ENCODE measurements at regions not wholly inside any gene's neighbourhood (a gene's known extent, or its start where the extent isn't known, plus 50 kb on each side); places are given as distances from the start of the nearest gene placed in this dataset.

GRCh38 chr1:184297244-184297750, 89.5 kb upstream of the C1orf21 start:
- TF ChIP-seq, protein P1, sequence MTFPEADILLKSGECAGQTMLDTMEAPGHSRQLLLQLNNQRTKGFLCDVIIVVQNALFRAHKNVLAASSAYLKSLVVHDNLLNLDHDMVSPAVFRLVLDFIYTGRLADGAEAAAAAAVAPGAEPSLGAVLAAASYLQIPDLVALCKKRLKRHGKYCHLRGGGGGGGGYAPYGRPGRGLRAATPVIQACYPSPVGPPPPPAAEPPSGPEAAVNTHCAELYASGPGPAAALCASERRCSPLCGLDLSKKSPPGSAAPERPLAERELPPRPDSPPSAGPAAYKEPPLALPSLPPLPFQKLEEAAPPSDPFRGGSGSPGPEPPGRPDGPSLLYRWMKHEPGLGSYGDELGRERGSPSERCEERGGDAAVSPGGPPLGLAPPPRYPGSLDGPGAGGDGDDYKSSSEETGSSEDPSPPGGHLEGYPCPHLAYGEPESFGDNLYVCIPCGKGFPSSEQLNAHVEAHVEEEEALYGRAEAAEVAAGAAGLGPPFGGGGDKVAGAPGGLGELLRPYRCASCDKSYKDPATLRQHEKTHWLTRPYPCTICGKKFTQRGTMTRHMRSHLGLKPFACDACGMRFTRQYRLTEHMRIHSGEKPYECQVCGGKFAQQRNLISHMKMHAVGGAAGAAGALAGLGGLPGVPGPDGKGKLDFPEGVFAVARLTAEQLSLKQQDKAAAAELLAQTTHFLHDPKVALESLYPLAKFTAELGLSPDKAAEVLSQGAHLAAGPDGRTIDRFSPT (tag by site-specific recombination; IDR thresholded peaks at IDR 0.05), result no peak
- no peak for TF ChIP-seq ZNF280D (tag by site-specific recombination; IDR thresholded peaks at IDR 0.05)
- TF ChIP-seq, protein P2, sequence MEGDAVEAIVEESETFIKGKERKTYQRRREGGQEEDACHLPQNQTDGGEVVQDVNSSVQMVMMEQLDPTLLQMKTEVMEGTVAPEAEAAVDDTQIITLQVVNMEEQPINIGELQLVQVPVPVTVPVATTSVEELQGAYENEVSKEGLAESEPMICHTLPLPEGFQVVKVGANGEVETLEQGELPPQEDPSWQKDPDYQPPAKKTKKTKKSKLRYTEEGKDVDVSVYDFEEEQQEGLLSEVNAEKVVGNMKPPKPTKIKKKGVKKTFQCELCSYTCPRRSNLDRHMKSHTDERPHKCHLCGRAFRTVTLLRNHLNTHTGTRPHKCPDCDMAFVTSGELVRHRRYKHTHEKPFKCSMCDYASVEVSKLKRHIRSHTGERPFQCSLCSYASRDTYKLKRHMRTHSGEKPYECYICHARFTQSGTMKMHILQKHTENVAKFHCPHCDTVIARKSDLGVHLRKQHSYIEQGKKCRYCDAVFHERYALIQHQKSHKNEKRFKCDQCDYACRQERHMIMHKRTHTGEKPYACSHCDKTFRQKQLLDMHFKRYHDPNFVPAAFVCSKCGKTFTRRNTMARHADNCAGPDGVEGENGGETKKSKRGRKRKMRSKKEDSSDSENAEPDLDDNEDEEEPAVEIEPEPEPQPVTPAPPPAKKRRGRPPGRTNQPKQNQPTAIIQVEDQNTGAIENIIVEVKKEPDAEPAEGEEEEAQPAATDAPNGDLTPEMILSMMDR (tag by site-specific recombination; IDR thresholded peaks at IDR 0.05), result no peak
- TF ChIP-seq, protein P3, sequence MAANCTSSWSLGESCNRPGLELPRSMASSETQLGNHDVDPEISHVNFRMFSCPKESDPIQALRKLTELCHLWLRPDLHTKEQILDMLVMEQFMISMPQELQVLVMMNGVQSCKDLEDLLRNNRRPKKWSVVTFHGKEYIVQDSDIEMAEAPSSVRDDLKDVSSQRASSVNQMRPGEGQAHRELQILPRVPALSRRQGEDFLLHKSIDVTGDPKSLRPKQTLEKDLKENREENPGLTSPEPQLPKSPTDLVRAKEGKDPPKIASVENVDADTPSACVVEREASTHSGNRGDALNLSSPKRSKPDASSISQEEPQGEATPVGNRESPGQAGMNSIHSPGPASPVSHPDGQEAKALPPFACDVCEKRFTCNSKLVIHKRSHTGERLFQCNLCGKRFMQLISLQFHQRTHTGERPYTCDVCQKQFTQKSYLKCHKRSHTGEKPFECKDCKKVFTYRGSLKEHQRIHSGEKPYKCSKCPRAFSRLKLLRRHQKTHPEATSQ (tag by site-specific recombination; IDR thresholded peaks at IDR 0.05), result no peak
- TF ChIP-seq, protein P4, sequence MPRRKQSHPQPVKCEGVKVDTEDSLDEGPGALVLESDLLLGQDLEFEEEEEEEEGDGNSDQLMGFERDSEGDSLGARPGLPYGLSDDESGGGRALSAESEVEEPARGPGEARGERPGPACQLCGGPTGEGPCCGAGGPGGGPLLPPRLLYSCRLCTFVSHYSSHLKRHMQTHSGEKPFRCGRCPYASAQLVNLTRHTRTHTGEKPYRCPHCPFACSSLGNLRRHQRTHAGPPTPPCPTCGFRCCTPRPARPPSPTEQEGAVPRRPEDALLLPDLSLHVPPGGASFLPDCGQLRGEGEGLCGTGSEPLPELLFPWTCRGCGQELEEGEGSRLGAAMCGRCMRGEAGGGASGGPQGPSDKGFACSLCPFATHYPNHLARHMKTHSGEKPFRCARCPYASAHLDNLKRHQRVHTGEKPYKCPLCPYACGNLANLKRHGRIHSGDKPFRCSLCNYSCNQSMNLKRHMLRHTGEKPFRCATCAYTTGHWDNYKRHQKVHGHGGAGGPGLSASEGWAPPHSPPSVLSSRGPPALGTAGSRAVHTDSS (tag by site-specific recombination; IDR thresholded peaks at IDR 0.05), result no peak
- TF ChIP-seq ZNF221 (tag by site-specific recombination; IDR thresholded peaks at IDR 0.05; ENCODE audit: borderline replicate concordance), result no peak
- no peak for TF ChIP-seq ZBTB21 (tag by site-specific recombination; IDR thresholded peaks at IDR 0.05)
- no peak for TF ChIP-seq ZNF341 (tag by site-specific recombination; IDR thresholded peaks at IDR 0.05; ENCODE audit: low read depth)
- TF ChIP-seq, protein P5, sequence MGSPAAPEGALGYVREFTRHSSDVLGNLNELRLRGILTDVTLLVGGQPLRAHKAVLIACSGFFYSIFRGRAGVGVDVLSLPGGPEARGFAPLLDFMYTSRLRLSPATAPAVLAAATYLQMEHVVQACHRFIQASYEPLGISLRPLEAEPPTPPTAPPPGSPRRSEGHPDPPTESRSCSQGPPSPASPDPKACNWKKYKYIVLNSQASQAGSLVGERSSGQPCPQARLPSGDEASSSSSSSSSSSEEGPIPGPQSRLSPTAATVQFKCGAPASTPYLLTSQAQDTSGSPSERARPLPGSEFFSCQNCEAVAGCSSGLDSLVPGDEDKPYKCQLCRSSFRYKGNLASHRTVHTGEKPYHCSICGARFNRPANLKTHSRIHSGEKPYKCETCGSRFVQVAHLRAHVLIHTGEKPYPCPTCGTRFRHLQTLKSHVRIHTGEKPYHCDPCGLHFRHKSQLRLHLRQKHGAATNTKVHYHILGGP (tag by site-specific recombination; IDR thresholded peaks at IDR 0.05), result no peak
- no peak for TF ChIP-seq ZNF266 (tag by site-specific recombination; IDR thresholded peaks at IDR 0.05; ENCODE audit: low read depth)
- TF ChIP-seq ZBTB20 (tag by site-specific recombination; IDR thresholded peaks at IDR 0.05), result no peak
